ENCODE measurements at regions not wholly inside any gene's neighbourhood (a gene's known extent, or its start where the extent isn't known, plus 50 kb on each side); places are given as distances from the start of the nearest gene placed in this dataset.
"Not testable (repeated sequence)": the region's sequence is repeated elsewhere in the genome, so short reads cannot be mapped to it uniquely, and the experiment has no call there.

DNA sequence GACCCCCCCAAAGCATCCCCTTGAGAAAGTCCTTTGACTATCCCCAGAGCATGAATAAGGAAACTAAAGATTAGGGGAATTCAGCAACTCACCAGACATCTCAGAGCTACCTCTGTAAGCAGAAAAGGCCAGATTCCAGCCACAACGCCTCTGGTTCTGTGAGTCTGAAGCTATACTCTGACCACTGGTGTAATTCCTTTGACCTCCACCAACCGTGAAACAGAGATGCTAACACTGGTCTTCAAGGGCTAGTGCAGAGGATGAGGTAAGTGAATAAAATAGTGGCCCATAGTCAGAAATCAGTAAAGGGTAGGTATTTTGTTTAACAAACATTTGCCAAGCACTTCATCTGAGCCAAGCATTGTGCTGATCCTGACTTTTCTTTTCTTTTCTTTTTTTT, 353.4 kb downstream of the NPIPA8 start:
- no peak for DNase-seq

DNA sequence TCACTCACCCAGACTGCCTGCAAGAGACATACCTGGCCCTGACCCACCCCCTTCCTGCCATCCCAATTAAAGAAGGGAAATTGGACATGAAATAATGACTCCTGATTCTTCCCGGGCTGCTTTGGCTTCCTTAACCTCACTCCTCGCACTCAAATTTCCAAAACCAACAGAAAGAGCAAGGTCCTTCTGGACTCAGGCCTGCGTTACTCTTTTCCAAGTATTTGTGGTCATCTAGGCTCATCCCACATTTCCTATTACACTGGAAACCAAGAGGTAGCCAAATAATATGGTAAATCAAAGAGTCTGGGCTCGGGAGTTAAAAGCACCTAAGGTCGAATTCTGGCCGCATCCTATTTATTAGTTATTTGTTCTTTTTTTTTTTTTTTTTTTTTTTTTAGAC, 359.3 kb downstream of the NPIPA8 start:
- no peak for DNase-seq

DNA sequence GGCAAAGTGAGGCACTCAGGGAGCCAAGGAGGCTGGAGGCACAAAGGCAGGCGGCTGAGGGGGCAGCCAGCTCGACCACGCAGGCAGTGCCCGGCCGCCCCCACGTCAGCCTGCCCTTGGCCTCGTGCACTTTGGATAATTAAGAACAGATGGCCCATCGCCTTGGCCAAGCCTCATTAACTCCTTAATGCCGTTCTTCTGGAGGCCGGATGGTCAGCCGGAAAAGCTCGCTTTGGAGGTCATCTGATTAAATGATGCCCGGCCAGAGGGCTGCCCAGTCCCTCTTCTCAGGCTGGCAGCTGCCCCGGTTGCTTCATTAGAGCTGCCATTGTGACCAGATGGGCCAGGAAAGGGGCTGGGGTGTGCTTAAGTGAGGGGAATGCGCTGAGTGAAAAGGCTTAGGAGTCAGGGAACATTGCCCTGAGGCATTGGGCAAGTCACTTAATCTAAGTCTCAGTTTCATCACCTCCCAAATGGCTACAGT, 364.0 kb downstream of the NPIPA8 start:
- peak; percentile 75 for DNase-seq

DNA sequence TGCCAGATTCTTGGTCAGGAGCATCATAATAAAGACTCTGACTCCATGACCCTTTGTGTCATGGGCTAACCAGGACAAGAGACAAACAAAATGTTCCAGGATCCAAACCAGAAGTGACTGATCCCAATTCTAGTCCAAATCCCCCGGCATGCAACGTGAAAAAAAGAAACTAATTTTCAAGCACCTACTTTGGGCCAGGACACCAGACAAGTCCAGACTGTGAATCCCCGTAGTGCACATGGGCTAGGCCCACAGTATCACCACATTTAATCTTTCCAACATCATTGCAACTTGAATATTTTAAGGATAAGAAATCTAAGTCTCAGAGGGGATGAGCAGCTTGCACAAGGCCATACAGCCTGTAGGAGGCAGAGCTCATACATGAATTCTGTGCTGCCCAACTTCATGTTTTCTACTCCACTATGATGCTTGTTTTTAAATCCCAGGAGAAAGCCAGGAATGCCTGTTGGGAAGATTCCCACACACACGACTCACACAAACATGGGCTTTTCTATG, 365.7 kb downstream of the NPIPA8 start:
- DNase-seq = no peak

DNA sequence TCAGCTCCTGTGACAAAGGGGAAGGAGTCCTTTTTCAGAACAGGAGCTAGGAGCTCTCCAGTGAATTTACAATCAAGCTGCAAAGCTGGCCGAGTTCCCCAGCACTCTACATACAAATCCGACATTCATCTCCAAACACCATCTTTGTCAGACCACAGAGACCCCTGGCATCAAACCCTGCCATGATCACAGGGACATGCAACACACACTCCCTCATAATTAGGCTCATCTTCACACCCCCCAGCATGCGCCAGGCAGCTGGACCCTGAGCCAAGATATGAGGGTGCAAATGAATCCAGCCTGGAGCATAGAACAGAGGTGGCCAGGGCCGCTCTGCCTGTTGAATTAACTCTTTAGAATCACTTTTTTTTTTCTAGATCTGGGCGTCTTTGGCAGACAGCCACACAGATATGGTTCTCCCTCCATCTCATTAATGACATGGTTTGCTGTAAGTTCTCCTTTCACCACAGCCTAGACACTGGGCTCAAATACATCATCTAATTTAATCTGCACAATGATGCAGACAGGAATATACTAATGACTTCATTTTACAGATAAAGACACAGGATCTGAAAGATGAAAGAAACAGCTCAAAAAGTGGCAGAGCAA, 366.3 kb downstream of the NPIPA8 start:
- DNase-seq = no peak

DNA sequence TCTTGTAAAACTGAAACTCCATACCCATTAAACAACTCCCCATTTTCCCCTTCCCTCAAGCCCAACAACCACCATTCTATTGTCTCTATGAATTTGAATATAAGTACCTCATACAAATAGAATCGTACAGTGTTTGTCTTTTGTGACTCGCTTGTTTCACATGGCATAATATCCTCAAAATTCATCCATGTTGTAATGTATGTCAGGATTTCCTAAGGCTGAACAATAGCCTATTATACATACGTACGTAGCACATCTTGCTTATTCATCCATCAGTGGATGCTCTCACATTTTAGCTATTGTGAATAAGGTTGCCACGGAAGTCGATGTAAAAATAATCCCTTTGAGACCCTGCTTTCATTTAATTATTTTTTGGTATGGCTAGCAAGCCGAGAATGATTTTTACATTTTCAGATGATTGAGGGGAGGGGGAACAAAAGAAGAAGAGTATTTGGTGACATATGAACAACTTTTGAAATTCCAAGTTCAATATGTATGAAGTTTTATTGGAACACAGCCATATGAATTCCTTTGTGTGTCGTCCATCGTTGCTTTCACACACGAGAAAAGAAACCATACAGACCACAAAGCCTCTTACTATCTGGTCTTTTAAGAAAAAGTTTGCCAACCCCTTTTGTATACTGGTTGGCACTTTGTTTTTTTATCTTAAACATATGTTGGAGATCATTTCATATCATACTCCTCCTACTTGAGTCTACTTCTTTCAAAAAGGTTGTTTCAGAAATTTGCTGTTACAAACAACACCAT, 371.2 kb downstream of the NPIPA8 start:
- no peak for DNase-seq

DNA sequence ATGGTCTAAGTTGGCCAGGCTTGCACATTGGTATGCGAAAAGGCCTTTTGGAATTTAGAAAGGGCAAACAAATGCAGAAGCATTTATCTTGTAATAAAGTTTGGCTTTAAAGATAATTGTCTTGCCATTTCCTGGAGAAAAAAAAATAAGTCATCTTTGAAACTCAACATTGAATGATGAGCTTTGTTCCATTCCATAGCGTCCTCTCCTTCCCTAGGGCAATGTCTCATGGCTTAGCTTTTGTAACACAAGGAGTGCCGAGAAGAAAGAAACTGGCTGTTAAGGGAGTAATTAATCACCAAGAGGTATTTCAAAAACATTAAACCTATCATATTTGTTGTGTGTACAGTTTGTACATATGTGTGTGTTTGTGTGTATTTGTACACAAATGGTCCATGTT, 372.3 kb downstream of the NPIPA8 start:
- DNase-seq = no peak

DNA sequence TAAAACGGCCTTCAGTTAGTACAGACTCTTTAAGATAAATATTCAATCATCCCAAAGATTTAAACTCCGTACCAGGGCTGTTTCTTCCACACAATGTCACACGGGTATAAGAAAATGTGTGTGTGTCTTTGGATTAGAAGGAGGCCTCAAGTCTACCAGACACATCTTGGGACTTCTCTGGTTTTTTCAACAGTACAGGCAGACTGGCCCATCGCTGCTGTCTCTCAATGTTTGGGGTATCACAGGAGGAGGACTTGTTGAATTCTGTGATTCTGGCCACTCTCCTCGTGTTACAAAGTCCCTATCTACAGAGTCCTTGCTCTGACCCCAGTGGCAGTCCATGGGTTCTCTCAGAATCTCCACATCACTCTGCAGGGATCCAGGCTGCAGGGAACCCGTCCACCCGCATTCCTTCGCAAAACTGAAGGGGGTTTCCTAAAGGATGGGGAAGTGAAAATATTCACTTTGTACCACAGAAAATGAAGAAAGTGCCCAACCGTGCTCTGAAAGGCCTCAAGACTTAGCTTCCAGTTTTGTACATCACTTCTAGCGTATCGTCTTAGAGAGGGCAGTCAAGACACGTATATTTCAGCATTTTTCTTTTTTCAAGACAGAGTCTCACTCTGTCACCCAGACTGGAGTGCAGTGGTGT, 373.2 kb downstream of the NPIPA8 start:
- no peak for DNase-seq

DNA sequence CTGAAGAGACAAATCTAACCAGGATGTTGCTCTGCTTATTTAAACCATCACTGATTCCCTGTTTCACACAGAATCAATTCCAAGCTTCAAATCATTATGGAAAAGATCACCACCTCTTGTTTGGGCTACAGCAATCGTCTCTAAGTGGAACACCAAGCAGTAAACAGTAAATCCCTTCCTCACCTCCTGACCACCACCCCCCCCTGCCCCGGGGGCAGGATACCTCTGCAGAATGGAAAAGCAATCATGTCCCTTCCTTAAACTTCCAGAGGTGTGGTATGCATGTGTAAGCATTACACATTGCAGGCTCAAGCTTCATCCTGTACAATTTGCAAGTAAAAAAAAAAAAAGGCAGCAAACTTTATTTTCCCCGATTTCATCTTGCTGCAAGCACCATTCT, 373.8 kb downstream of the NPIPA8 start:
- no peak for DNase-seq

DNA sequence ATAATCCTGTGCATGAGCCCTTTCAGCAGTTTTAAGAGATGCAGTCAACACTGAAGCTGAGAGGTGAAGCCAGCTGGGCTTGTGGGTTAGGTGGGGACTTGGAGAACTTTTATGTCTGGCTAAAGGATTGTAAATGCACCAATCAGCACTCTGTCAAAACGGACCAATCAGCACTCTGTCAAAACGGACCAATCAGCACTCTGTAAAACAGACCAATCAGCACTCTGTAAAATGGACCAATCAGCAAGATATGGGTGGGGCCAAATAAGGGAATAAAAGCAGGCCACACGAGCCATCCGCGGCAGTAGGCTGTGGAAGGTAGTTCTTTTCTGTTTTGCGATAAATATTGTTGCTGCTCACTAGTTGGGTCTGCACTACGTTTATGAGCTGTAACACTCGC, 374.7 kb downstream of the NPIPA8 start:
- DNase-seq = not testable (repeated sequence)

DNA sequence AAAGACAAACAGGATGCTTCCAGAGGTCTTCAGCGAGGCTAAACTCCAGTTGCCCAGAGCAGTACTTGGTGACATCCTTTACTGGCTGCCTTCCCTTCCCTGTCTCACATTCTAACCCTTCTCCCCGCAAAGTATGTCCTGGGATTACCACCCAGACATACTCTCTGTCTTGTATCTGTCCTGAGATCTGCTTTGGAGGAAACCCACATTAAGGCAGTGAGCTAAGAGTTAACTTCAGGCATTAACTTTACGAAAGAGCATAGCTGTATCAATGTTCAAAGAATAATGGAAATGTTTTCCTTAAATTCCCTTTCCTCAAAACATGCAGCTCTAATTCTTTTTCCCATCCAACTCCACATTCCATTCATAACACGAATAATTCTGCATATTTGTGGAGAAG, 385.2 kb downstream of the NPIPA8 start:
- DNase-seq = no peak

DNA sequence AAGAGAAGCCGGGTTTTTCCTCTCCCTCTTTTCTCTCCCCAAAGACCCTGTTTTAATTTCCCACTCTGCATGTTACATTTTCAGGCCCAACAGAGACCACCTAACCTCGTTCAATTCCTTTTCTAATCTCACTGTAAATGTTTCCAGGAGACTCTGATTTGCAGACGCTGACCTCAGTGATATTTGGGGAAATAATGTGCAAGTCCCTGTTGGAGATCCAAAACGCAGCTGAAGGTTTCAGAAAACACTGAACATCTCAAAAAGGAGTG, 386.6 kb downstream of the NPIPA8 start:
- DNase-seq = no peak

DNA sequence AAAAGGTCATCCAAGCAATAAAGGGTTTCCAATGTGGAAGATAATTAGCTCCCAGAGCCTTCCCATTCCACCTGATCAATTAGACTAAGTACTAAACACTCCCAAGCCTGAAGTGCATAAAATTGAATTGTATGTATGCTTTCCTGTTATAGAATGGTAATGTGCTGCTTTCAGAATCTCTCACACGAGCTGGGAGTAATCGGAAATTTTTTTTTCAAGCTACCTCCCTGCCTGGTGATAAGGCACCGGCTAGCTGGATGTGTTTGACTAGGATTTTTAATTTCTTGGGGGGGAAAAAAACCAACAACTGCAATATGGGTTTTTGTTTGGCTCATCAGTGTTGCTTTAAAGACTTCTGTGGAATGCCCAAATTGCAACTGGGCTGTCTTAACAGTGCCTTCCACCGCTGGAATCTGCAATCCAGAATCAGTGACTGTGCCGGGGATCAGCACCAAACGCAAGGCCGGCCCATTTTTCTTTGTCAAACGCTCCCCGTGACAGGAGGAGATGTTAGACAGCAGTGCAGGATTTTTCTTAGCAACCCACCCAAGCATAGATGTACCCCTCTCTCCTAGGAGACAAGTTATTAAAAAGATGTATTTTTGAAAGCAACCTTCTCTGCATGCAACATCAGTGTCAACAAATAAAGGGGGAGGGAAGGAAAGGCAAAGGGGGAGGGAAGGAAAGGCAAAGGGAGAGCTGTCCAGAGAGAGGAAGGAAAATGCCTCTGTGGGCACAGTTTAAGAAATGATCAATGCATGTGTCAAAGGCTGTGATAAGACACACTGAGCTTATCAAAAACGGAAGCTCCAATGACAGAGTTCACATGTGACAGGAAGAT, 387.2 kb downstream of the NPIPA8 start:
- no peak for DNase-seq

DNA sequence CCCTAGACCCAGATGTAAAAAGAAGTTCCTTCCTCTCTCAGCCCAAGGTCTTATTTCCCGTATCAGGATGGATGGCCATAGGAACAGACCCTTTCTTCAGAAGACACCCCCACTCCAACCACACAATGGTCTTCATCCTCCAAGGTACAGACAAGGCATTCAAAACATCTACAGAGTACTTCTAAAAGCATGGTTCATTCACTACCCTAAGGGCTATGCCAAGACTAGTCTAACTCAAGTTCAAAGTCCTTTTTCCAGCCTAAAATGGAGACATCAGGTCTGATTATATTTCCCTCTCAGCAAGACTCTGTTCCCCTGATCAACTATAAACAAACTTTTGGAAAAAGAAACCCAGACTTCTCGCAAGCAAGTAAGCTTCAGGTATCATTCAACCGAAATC, 388.9 kb downstream of the NPIPA8 start:
- DNase-seq = no peak

DNA sequence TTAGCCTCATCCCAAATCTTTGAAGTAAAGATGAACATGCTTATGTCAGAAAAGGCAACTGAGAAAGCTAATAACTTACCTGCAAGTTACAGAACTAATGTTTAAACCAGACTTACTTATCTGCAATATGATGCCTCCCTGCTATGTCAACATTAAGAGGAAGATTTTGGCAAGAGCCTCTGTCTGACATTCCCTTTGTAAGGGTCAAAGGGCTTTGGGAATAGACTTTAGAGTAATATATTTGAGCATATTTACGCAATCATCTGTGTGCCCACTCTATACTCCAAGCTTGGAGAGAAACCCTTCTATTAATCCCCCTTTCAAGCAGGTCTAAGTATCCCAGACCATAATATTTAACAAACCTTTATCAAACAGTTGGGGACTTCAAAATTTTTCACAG, 389.4 kb downstream of the NPIPA8 start:
- no peak for DNase-seq

DNA sequence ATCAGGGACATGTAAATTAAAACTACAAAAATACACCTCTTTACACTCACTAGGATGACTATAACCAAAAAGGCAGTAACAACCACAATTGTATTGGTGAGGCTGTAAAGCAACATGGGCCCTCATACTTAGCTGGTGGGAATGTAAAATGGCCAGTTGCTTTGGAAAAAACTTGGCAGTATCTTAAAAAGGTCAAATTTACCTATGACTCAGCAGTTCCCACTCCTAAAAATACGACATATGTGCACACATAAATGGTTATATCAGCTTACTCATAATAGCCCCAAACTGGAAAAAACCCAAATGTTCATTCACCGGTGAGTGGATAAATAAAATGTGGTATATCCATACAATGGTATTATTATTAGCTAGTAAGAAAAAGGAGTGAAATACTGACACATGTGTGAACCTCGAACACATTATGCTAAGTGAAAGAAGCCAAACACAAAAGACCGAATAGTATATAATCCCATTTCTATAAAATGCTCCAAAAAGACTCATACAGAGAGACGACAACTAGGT, 391.4 kb downstream of the NPIPA8 start:
- DNase-seq = no peak

DNA sequence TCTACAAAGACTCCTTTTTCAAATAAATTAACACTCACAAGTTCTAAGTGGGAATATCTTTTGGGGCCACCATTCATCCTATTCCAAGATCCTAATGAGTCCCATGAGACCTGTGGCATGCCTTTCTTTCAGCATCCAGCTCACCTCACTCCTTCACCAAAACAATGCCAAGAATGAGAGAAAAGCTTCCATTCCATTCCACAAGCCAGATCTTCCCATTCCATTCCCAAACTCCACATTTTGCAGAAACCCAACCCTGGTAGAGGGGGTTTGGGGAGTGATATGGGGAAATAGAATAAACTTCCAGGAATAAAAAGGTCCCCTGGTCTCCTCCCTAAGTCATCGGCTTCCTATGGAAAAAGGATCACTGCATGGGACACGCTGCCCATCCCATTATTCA, 392.2 kb downstream of the NPIPA8 start:
- DNase-seq = no peak

DNA sequence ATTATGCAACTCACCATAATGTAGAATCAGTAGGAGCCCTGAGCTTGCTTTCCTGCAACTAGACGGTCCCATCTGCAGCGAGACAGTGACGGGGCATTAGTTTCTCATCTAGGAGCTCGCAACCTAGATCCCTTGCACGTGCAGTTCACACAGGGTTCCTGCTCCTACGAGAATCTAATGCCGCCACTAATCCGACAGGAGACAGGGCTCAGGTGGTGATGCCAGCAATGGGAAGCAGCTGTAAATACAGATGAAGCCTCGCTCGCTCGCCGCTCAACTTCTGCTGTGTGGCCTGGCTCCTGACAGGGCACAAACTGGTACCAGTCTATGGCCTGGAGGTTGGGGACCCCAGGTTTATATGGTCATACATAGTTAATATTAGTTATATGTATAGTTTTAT, 394.5 kb downstream of the NPIPA8 start:
- DNase-seq = peak; percentile 36

DNA sequence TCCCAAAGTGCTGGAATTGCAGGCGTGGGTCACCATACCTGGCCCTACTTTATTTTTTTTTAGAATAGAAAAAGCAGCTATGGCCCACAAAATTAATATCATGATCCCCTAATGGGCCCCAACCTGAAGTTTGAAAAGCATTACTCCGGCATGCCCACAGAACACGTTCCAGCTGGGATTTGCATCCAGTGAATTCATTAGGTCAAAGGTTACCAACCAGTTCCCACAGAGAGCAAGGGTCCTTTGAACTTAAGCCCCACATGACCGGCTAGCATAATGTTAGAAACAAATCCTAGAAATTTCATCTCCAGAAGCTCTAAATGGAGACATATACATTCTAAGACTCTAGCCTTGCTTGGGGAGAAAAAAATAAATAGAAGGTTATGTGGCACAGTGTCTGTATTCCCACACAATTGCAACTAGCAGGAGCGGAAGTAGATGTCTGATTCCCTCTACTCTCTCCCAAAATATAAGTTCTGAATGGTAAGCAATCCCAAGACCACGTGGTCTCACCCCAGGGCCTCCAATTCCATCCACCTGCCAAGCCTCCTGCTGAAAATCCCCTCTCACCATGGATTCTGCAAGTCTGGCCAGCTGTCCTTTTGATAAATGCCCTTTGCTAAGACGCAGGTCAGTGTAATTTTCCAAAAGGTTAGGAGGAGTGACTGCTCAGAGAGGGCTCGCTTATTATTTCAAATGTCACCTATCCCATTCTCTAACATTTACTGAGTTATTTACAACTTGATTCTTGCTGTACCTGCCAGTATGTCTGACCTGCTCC, 395.8 kb downstream of the NPIPA8 start:
- DNase-seq = peak; percentile 76

DNA sequence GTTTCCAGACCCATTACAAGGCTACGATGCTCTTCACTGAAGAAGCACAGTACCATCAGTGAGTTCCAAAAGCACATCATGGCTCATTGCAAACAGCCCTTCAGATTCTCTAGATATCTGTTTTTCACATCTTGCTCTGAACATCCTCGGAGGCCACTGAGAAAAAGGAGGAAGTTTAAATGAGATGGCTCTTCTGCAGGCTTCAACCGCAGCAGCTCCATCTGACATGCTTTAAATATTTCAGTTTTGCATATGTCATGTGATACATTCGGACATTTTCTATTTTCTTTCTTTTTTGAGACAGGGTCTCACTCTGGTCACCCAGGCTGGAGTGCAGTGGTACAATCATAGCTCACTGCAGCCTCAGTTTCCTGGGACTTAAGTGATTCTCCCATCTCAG, 396.8 kb downstream of the NPIPA8 start:
- no peak for DNase-seq

DNA sequence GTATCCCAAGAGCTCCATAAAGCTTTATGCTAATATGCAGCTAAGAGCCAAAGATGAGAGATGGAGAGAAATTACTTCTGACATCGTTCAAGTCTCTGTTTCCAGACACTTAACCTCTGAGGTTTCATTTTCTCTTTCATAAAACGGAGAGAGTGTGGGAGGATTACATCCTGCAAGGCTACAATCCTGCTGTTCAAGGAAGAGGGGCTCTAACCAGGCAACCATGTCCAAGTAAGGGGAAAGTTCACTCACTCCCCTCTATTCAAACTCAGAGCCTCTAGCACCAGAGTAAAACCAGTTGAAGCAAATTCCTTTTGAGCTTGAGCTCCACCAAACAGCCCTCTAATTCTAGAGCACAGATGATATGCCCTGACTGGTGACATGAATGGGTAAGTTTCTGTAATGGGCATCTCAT, 397.4 kb downstream of the NPIPA8 start:
- no peak for DNase-seq

DNA sequence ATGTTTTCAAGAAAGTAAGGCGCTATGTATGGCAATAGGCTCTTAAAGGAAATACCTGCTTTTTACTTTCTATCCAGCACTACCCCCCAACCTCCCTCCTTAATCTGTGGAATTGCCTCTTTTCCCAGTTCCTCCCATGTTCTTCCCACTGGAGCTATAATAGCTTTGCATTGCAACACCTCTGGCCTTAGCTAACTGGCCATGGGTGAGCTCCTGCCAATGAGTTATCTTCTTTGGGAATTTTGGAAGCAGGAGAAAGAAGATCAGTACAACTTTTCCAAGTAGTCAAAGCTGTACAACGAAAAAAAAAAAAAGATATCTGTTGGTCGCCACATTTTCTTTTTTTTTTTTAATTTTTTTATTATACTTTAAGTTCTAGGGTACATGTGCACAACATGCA, 398.0 kb downstream of the NPIPA8 start:
- DNase-seq = no peak
